HG03432 (cell line): ENCODE measurements at regions not wholly inside any gene's neighbourhood (a gene's known extent, or its start where the extent isn't known, plus 50 kb on each side); places are given as distances from the start of the nearest gene placed in this dataset.
A peak's percentile ranks its signal among the peaks of the same experiment; 100 is the strongest.
"Not testable (repeated sequence)": the region's sequence is repeated elsewhere in the genome, so short reads cannot be mapped to it uniquely, and the experiment has no call there.

ENCODE experiments used
- ATAC-seq: cut with Tn5 transposase; IDR thresholded peaks from one replicate; pipeline ENCODE4 v1.9.1; 2021; ENCODE audit warnings: mild to moderate bottlenecking, moderate library complexity; ENCODE audit not compliant: unreplicated experiment

DNA sequence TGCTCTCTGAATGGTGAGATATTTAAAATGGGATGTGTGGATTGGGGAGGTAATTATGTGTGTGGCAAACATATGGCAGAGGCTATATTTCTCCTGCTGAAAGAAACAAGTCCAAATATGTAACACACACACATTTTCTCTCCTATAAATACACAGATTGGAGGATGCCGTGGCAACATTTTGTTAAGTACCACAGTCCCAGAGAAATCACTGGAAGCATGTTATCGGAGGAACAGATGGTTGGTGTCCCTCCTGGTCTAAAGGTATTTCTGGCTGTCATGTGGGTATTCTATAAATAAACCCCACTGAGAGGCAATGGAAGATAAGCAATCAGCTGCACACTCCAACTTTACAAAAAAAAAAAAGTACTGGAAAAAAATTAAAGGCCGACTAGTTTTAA lies 528.3 kb upstream of the BOD1L1 start:
- no peak for ATAC-seq

DNA sequence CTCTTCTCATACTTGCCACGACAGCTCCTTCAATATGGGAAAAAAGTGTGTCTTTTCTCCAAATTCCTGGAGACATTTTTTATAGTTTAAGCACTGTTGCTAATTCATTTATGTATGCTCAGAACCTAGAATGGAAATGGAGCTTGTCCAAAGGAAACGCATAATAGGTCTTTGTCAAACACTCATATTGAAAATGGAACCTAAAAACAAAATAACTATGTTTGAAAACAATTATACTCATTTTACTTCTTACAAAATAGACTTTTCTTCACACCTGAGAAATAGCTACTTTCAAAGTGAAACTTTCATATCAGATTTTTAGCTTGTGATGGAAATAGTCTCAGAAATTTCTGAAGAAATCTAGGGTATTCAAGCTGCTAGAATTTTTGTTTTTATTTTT lies 529.7 kb upstream of the BOD1L1 start:
- ATAC-seq = peak; percentile 62

DNA sequence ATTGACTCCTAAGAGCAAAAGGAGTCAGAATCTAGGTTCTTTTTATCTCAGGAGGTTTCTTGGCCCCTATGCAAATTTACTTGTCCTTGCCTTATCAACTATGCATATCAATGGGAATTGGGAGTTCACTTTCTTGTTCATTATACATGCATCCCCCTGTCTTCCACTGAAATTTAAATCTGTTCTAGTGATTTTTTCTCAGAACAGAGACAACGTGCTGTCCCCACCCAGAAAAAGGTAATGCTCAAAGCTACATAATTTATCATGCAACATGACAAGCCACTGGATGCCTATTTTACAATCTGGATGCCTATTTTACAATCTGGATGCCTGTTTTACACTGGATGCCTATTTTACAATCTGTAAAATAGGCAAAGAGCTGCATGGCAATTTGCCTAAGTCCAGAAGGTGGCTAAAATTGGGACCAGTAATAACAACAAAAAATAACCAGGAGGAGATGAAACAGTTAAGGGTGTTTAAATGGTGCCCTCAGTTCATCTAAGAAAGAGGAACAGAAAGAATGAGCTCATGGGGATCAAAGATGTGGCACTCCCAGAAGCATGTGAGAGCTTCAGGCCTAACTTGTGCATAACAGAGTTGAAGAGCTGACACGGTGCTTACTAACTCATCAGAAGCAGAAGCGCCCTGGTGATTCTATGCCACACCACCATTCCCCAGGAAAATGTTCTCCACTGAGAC lies 537.8 kb upstream of the BOD1L1 start:
- ATAC-seq = peak; percentile 99

DNA sequence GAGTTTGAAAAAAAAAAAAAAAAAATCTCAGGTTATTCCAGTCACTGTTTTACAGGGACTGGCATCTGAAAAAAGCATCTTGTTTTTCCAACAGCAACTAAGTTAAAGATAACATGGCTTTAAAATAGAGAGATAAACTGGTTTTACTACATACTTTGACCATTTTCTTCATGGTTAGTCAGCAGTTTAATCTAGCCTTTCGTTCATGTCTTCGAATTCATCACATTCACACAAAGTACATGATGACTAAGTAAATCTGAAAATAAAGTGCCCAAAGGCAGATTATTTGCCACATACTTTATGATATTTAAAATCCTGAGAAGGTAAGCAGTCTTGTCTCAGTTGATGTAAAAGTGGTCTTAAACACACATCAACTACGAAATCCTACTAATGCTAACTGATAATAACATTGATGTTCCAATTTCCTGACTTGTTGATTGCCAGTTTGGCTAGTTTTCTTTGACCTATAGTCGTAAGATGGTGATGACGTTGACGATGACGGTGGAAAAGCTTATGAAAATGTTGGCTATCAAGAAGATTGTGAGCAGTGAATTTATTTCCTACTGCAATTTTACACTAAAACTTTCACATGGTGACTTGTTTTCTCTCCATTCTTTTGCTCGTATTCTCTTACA lies 540.5 kb upstream of the BOD1L1 start:
- no peak for ATAC-seq

DNA sequence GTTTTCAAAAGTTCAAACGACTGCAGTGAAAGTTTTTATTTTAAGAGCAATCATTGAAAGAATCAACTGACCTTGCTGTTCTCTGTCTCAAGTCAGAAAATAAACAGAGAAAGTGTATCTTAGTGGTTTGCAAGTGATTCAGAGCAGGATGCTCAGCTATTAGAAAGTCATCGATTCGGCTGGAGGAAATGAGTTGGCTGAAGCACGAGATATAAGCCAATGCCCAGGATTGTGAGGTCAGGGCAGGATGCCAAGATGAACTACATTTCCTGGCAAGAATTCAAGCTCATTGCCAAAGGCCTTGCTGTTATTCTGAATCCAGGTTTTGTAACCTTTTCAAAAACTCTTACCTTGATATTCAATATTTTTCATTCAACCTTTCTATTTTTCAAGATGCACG lies 541.4 kb upstream of the BOD1L1 start:
- peak; percentile 78 for ATAC-seq

DNA sequence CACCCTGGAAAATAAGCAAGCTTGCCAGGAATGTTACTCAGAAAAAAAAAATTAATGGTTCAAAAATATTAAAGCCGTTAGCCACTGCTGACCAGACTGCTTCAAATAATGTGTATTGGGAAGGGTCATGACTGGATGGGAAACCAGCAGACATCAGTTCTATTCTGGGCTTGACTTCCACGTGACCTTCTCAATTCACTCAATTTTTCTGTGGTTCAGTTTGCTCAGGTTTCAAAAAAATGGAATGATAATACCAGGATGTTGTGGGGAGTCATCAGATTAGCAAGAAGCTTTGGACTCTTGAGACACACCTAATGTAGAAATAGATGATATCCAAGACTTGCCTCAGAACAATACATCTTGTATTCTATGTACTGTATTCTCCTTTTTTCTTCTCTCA lies 541.9 kb upstream of the BOD1L1 start:
- ATAC-seq = no peak

DNA sequence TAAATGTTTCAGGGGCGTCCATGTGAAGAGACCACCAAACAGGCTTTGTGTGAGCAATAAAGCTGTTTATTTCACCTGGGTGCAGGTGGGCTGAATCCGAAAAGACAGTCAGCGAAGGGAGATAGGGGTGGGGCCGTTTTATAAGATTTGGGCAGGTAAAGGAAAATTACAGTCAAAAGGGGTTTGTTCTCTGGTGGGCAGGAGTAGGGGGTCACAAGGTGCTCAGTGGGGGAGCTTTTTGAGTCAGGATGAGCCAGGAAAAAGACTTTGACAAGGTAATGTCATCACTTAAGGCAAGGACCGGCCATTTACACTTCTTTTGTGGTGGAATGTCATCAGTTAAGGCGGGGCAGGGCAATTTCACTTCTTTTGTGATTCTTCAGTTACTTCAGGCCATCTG lies 542.4 kb upstream of the BOD1L1 start:
- ATAC-seq = not testable (repeated sequence)

DNA sequence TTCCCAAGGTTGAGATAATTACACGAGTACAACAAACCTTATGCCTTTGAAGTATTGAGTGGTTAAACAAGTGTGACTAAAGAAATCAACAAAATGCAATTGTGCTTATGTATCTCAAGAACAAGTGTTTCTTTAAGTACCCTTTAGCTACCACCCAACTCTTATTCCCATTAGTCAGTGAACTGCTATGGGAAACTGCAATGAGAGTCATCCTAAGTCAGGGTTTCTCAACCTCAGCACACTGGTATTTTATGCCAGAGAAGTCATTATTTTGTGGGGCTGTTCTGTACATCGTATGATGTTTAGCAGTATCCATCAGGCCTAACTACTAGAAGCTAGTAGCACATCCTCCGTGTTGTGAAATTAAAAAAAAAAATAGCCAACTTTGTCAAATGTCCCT lies 549.1 kb upstream of the BOD1L1 start:
- no peak for ATAC-seq

DNA sequence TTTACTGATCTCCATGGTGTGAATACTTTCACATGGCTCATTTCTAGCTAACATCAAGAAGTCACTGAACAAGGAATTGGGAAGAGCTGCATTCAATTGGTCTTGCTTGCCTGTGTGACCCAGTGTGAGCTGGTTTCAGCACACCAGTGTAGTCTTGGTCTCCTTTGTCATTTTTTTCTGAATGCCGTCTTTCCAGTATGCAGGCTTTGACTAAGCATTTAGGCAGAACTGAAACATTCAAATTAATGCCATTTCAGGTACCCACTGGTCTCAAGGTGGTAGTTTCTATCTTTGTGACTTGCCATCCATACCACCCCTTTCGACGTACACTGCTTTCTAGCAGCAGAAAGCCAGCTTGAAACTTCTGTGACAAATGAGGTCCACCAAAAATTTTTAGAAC lies 550.5 kb upstream of the BOD1L1 start:
- peak; percentile 93 for ATAC-seq

DNA sequence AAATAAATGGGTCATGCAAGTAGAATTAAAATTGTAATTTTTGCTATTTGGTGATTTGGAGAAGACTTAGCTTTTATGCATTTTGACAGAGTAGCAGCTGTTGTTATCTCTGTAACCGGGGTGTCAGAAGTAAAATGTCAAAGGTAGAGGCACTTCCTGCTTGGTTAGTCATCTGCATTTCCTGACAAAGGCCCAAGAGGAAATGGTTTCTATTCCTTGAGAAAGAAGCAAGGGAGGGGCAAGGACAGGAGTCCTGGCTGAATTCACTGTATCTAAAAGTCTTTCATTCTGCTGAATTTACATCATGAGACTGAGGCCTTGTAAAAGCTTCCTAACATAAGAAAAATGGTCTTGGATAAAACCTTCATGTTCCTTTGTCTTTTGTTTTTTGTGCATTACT lies 550.9 kb upstream of the BOD1L1 start:
- peak; percentile 74 for ATAC-seq

DNA sequence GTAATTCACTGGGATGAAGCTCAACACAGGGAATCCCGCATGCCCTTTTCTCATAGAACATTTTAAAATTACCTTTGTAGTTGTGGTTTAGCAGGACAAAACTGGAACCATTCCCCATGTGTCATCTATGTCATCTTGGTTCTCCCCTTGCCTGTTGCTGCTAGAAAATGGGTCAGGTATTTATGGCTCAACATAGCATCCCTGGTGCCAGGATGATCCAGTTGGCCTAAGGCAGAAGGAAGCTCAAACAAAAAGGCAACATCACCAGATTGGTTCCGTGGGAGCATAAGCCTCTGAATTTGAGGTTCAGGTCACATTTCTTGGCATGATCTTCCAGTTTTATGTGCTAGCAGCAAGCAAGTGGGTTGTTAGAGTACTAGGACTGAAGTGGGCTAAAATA lies 552.6 kb upstream of the BOD1L1 start:
- ATAC-seq = no peak

DNA sequence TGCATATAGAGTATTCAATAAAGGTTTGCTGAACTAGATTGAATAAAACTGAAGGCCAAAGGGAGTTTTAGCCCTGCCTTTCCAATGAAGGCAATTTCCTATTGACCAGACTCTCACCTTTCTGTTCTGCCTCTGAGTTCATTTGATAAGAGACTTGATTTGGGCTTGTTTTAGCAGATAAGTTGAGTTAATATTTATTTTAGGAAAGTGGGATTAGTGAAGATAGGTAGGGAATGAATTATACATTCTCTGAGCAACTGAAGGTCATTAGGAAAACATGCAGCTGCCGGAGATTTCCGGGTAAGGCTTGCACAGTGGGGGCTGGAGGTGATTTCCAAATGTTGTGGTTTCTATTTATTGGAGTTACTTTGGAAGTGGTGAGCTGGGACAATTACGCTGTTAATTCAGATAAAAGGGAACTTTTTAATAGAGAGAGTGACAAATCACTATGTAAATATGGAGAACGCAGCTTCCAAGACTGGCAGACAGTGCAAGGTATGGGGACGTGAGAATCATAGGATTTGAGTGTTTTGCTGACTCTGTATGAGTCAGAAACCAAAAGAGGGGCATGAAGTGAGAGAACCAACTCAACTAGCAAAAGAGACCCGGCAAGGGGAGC lies 553.6 kb upstream of the BOD1L1 start:
- ATAC-seq = no peak

DNA sequence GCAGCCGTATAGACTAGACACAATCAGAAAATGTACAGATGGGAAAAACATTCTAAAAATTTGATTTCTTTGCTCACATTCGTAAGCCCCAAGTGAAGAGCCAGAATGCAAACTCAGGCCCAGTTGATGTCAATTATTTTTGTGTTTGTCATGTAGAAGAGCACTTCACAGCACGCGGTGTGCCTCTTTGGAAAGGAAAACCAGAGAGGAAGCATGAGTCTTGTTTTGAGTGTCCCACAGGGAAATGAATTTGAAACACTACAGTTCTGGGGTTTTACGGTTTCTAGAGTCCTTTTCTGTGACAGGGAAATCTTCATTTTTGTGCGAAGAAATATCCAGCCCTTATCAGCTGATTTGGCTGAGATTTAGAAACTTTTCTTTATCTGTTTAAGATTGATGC lies 554.6 kb upstream of the BOD1L1 start:
- no peak for ATAC-seq

DNA sequence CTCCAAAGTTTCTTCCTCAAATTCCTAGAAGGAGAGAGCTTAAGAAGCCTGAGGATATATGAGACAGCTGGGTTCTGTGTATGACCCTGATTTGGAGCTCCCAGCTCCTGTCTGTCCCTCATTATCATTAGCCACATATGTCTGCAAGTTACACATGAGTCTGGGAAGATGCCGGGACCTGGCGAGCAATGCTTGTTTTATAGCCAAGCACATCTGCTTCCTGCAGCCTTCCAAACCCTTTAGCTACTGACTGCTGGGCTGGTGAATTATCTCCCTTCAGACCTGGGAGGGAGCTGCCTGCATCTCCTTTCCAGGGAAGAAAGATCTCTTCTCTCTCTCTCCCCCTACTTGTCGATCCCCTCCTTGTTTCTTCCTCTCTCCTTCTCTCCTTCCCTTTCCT lies 556.7 kb upstream of the BOD1L1 start:
- ATAC-seq = no peak

DNA sequence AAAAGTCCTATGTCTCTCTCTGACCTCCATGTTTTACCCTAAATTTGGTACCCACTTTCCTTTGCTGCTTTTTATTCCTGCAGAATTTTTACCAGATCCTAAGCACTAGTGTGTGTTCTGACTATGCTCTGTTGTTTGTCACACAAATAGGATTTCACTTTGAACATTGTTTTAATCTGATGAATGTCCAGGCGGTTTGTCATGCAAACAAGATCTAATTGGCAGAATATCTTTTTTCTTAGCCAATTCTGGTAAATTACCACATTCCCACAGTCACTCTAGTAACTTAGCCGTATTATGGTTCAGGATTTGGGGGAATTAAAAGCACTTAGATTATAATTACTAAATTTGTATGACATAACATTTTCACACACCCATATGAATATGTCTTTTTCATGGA lies 557.2 kb upstream of the BOD1L1 start:
- no peak for ATAC-seq

DNA sequence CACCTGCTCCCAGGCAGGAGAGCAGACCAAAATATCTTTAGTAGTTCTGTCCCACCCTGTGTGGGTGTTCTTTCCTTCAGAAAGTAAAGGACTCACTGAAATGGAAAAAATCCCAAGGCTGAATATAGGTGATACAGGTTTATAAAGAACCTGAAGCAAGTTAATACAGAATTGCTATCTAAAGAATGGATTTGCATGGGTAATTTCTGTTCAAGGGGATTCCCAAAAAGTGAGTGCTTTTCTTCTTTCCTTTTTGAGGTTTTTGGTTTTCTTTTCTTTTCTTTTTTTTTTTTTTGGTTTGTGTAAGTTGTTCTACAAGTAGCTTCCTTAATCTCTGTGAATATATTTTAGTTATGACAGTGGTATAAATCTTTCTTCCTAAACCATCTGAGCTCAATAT lies 560.7 kb upstream of the BOD1L1 start:
- no peak for ATAC-seq

DNA sequence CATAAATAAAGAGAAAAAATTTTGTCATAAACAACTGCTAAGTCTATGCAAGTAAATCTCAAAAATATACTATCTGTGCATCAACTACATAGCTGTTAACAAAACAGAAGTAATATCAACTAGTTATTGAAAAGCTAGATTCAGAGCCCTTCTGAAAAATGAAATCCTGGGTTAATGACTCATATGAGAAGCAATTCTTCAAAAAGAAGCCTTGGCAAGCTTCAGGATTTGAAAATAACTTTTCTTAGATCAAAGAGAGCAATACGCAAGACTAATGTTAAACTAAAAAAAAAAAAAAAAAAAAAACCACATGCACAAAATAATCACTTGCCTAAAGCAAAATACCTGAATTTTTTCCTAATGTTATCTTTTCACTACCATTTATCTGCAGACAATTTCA lies 566.1 kb upstream of the BOD1L1 start:
- ATAC-seq = no peak

DNA sequence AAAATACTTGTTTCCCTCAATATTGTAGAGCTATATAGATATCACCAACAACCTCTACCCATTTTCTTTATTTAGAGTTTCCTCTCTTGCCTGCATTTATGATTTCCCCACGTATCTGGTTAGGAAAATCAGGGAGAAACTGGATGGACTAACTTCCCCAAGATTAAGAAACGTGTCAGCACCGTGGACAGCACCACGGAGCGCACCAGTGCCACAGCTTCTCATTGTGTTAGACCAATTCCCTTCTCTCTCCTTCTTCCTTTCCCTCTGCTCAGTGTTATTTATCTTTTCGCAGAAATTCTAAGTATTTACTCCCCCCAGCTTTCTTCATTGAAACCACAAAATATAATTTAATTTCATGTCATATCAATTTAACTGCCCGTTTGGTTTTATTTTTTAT lies 568.6 kb upstream of the BOD1L1 start:
- ATAC-seq = no peak

DNA sequence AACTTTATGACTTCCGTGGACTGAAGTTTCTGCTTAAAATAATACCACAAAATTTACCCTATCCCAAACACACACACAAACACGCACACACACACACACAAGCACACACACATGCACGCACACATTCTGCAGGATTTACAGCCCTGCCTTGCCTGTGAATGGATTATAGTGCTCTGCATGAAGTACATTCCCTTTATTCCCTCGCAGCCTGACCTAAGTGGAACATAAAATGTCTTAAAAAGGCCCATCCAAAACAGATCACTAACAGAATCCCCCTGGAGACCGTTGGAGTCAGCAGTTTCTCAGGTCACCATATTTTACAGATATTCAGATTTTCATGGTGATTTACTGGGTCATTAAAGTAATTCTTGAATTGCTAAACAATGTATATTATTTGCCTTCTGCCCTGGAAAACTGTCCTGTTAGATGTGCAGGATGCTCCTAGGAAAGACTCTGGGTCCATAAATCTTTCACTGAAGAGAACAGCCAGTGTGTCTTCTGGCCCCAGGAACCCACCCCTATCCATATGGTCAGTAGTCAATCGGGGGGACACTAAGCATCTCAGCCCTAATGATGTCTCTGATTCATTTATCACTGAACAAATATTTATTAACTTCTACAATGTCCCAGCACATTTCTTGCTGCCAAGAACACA lies 587.7 kb upstream of the BOD1L1 start:
- no peak for ATAC-seq

DNA sequence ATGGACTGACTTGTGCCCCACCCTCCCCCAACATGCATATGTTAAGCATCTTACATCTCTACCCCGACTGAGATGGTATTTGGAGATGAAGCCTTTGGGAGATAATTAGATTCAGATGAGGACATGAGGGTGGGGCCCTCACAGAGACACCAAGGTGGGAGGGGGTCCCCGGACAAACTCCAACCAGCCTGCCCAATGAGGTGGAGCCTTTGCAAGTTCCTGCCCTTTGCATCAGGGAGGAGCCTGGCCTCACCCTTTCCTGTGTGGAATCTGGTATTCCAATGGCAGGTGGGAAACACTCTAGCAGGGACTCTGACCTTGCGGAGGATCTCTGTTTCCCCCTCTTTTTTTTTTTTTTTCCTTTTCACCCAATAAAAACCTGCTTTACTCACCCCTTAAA lies 589.9 kb upstream of the BOD1L1 start:
- ATAC-seq = no peak

DNA sequence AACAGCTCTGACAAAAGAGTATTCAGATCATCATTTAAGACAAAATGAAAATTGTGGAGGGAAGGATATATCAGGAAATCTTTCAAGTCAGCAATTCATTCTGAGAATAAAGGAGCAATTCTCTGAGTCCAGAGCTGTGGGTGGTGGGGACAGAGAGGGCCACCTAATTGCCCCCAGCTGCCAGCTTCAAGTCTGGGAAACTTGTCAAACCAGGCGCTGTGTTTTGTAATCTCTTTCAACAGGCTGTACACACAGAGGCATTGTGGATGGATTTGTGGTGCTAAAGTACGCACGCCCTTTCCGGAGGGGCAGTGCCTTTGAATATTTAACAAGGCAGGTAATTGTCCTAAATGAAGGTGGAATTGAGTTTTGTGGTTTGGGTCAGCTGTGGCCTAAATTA lies 591.1 kb upstream of the BOD1L1 start:
- no peak for ATAC-seq

DNA sequence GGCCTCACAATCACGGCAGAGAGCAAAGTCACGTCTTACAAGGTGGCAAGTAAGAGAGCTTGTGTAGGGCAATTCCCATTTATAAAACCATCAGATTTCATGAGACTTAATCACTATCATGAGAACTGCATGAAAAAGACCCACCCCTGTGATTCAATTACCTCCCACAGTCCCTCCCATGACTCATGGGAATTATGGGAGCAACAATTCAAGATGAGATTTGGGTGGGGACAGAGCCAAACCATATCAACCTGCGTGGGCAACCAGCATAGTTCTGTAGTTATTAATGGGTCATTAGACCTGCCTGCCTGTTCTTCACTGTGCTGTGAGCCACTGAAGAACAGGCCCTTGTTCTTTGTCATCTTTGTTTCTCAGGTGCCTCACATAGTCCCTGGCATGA lies 593.7 kb upstream of the BOD1L1 start:
- no peak for ATAC-seq
